ENCODE measurements at regions not wholly inside any gene's neighbourhood (a gene's known extent, or its start where the extent isn't known, plus 50 kb on each side); places are given as distances from the start of the nearest gene placed in this dataset.
"Not testable (repeated sequence)": the region's sequence is repeated elsewhere in the genome, so short reads cannot be mapped to it uniquely, and the experiment has no call there.

DNA sequence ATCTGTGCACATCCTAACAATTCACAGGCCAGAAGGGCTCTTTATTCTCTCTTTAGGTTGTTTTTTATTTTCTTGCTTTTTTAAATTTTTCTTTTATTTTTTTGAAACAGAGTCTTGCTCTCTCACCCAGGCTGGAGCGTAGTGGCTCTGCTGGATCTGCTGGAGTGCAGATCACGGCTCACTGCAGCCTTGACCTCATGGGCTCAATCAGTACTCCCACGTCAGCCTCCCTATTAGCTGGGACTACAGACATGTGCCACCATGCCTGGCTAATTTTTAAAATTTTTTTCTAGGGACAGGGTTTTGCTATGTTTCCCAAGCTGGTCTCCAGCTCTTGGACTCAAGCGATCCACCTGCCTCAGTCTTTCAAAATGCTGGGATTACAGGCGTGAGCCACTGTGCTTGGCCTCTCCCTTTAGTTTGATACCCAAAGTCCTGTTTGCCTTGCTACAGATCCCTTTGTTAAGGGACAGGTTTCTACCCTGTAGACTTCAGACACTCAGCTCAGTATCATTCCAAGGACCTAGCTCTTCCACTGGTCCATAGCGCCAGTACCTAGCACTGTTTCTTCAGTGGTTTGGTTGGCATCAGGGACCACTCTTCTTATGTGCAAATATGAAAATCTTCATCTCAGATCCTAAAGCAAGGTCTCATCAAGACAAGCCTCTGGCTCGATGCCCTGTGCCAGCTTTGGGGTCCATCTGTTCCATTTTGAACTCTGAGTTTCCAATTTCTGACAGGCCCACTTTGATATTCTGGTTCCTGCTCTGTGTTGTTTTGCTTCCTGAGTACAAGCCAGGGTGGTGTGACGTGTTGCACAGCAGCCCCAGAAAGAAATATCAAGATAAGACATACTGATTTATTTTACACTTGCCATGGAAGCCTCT, 211.7 kb downstream of the FAT3 start:
- DNase-seq = no peak

DNA sequence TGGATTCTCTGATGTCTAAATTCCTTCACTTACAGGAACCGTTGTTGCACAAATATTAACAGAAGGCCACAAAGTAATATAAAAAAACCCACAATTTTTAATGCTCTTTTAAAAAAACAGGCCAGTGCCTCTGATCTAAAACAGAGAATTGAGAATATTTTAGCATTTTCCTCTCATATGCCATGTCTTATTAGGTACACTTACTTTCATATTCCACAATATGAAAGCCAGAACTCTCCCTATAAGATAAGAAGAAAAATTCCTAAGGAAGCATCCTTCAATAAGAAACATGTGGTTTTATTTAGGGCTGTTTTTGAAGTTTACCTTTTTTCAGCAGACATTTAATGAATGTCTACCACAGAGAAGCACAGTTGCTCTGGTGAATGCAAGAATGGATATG, 214.5 kb downstream of the FAT3 start:
- DNase-seq = no peak

DNA sequence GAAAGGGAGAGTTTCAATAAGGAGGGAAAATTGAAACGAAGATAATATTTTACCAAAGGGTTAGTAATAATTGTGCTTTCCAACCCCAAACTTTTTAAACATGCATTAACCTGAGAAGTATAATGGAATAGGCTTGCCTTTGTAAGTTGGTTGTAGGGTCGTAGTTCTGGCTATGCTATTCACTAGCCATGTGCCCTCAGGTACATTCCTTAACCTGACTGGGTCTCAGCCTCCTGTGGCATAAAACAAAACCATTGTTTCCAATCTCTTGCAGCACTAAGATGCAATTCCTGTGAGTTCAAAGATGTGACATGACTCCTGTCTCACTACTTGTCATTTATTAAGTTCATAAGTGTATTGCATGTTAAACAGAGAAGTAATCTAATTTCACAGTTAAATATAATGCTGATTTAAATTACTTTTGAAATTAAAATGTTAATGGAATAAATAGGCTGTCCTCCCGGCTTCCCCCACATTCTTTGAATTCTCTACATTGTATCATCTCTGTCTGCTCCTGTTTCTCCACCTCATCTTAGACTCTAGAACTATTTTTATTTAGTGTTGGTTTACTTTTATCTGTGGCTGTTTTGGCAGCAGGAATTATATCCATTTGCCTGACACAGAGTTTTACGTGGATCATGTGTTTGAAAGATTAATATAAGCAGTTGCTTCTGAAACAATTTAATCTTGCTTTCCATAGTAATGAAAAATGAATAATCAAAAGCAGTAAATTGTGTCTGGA, 216.3 kb downstream of the FAT3 start:
- DNase-seq = no peak

GRCh38 chr11:92441443-92441726, 216.8 kb downstream of the FAT3 start:
- DNase-seq = no peak

DNA sequence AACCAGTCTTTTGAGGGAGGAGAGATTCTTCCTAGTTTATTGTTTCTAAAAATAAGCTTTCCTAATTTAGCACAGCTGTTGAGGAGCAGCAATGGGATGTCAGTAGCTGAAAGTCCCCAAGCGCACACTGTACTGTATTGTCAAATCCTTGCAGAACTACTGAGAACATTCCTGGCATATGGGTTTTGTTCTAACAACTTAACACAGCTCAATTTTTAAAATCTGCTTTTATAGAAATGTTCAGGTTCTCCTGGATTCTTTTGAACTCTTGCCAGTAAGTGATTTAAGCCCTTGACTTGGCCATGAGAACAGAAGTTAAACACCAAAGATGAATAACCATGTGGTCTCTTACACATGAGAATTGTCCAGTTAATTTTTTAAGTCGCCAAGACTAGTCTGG, 218.6 kb downstream of the FAT3 start:
- no peak for DNase-seq

GRCh38 chr11:92447586-92447985, 223.0 kb downstream of the FAT3 start:
- no peak for DNase-seq

GRCh38 chr11:92449222-92449621, 224.6 kb downstream of the FAT3 start:
- DNase-seq = no peak

DNA sequence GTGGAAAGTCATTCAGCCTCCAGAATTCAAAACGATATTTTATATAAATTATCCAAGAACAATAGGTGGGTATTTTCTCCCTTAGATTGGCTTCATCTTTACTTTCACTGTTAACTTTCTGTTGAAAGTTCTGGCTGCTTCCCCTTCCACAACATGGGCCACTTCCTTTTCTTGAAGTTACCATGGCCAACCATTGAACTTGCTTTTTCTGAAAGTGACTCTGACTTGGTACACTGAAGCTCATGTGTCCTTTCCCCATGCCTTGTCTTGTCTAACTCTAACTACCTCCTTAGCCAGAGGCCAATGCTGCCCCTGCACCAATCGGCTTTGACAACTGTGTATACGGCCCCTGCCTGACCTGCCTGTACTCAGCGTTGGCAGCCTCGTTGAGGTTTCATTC, 225.2 kb downstream of the FAT3 start:
- DNase-seq = no peak

- DNase-seq = no peak
Observed at GRCh38 chr11:92451063-92451462, 226.4 kb downstream of the FAT3 start.

DNA sequence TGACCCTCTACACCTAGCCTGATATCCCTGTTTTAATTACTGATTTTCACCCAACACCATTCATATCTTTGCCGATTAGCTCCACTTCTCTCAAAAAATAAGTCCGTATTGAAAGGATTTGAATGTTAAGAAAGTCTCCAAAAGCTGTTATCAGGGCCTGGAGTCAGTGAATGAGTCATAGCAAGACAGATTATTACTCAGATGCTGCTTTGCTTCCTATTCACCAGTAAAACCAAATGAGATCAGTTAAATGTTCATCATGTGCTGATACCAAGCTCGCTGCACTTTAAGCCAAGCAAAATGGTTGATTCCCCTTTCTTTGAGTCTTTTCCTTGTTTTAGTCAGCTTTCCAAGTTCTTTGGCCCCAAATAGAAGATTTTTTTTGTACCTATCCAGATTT, 228.4 kb downstream of the FAT3 start:
- DNase-seq = no peak

DNA sequence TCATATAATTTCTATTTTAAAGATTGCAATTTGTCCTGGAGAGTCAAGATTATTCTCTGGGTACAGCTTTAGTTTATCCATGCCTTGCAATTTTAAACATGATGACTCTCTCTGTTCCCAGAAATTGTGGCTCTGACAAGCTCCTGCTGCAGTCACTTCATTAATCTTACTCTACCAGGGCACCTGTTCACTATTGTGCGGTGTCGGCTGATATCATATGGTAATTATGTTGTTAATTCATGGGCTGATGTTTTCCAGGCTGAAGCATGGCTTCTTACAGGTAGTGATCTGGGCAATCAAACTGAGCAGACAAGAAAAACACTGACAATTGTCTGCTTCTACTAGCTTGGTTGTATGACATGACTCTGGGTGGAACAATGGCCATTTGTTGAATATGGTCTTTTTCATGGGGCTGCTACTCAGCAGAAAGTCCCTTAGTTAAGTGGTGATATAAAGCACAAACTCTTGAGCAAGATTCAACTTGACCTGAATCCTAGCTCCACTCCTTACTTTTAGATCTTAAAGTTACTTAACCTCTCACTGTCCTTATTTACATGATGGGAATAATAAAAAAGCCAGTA, 230.7 kb downstream of the FAT3 start:
- DNase-seq = no peak

DNA sequence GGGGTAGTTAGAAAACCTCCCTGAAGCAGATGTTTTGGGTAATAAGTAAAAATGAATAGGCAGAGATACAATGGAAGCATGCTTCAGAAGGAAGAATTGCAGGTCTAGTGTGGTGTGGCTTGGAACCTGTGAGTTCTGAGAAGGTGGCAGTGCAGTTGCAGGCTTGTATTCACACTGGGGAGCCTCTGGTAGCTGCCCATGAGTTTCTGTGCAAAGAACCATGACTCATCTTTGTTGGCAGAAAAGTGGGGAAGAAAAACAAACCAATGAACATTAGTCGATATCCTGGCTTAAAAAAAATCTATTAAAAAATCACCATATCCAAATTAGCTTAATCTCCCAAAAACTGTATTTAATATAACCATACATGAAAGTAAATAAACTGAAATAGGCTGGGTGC, 232.6 kb downstream of the FAT3 start:
- no peak for DNase-seq

- DNase-seq = no peak
Observed at GRCh38 chr11:92458486-92458885, 233.9 kb downstream of the FAT3 start.

DNA sequence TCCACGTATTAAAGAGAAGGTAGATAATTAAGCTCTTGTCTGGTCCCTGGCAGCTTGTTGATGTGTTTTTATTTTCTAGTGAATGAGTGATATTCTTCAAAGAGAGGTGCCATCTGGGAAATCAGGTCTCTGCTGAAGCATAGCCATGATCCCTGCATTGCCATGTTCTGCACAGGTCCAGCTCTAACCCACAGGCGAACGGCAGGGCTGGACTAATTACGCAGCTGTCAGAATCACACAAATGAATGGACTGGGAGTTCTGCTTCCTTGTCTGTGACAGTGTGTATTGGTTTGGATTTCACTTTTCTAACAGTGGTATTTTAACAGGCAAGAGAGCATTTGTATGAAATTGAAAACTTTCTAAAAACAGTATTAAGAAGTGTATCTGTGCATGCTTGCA, 235.6 kb downstream of the FAT3 start:
- DNase-seq = no peak

DNA sequence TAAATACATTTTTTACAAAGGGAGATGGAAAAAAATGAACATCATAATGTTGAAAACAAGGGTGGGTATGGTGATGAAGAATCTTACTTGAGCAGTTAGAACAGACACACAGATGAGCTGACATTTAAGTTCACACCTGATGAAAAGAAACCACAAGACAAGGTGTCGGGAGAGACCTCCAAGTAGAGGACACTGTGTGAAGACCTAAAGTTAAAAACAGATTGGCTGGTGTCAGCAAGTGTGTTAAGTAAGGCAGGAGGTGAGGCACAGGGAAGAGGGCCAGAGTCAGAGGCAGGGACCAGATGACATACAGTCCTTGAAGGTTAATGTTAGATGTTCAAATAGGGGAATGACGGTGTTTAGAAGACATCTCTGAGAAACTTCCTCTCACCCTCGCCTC, 236.8 kb downstream of the FAT3 start:
- DNase-seq = no peak

DNA sequence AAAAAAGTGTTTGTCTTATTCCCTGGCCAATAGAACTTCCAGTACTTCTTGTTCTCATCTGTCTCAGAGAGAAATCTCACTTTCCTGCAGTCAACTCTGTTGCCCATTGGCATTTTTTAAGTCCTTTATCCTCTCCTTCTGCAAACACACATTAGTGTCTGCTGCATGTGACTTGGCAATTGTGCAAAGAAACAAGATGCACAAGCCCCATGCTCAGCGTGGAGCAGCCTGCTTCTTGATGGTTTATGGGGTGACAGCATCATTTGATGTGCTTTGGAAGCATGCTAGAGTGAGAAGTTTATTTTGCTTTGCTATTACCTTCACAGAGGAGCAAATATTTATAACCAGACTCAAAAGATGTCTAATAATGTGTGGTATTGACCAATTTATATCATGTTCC, 238.2 kb downstream of the FAT3 start:
- DNase-seq = no peak

- no peak for DNase-seq
Observed at GRCh38 chr11:92464822-92465221, 240.2 kb downstream of the FAT3 start.

DNA sequence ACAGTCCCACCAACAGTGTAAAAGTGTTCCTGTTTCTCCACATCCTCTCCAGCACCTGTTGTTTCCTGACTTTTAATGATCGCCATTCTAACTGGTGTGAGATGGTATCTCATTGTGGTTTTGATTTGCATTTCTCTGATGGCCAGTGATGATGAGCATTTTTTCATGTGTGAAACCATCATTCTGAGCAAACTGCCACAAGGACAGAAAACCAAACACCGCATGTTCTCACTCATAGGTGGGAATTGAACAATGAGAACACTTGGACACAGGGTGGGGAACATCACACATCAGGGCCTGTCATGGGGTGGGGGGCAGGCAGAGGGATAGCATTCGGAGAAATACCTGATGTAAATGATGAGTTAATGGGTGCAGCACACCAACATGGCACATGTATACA, 240.8 kb downstream of the FAT3 start:
- DNase-seq = not testable (repeated sequence)

DNA sequence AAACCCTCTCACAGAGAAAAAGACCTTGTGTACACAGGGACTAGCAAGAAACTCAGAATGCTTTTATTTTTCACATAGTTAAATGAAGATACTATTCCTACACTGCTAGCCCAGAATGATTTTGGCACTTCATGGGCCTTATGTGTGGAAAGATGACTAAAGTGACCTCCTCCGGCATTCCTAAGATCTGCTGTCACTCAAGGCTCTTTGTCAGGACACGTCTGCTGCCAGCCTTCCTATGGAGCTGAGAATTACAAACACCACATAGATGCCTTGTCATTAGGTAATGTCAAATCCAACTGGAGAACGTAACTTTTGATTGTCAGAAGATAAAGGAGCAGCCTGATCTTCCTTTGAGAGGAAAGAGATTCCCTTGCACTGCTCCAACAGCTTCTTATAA, 249.1 kb downstream of the FAT3 start:
- DNase-seq = no peak

- DNase-seq = no peak
Observed at GRCh38 chr11:92475316-92475715, 250.7 kb downstream of the FAT3 start.

GRCh38 chr11:92475819-92476218, 251.2 kb downstream of the FAT3 start:
- no peak for DNase-seq

DNA sequence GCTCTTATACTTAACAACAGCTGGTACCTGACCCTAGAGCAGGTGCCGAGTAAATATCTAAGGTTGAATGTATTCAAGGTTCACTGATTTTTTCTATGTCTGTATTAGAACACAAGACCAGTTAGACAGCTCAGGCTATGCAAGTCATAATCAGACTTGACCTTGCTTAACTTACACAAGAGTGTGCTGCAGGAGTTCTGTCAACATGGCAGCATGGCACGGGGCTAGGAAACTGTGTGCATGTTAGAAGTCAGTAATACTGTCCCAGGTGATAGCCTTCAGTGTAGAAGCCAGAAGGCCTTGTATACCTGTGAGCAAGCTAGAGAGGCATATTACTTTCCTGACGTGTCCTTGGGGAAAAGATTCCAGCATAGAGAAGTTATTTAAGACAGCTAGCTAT, 253.1 kb downstream of the FAT3 start:
- DNase-seq = no peak

DNA sequence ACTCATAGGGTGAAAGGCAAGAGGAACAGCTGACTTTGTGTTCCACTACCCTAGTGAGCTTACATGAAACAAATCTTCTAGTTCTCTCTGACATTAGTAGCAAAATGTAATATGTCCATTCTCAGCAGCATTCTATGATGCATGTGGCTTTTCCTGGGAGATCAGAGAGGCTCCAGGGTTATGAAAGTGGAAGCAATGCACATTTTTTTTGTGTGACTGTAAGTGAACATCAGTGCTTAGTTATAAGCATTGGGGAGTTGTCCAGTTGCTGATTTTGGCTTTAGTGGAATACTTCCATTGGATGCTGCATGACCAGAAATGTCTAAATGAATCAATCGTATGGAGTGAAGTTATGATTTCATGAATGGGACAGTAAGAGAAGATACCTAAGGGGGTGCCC, 255.9 kb downstream of the FAT3 start:
- no peak for DNase-seq

DNA sequence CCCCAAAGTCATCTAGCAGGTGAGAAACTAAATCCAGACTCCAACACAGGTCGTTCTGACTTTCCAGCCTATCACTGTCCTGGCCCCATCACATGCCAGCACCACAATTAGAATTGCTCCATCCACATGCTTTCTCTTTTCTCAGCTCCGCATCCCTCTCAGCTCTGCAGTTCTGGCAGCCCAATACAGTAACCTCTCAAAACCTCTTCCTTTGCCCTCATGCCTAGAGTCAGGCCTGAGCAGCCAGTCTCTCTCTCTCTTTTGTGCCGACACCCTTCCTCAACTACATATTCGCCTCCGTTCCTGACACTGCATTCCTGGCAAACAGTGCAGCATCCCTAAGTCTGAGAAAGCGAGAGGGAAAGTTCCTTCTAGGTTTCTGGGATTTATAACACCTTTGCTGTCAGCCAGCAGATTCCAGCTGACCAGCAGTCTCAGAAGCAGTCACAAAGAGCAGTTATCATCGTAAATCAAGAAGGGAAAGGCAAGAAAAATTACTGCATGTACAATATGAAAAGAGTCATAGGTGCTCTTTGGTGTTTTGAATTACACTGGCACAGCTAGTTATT, 258.0 kb downstream of the FAT3 start:
- no peak for DNase-seq
